ENCODE measurements at regions not wholly inside any gene's neighbourhood (a gene's known extent, or its start where the extent isn't known, plus 50 kb on each side); places are given as distances from the start of the nearest gene placed in this dataset.

DNA sequence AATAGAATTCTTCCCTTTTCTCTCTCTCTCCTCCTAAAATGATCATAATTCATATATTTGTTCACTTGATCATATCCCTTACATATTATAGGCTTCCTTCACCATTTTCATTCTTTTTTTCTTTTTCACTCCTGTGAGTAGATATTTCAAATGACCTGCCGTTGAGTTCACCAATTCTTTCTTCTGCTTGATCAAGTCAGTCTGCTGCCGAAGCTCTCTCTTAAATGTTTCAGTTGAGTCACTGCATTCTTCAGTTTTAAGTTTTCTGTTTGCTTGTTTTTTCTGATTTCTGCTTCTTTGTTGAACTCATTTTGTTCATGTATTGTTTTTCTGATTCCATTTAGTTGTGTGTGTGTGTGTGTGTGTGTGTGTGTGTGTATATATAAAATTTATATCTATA lies 354.3 kb downstream of the GPAT3 start:
- TF ChIP-seq, protein P1, sequence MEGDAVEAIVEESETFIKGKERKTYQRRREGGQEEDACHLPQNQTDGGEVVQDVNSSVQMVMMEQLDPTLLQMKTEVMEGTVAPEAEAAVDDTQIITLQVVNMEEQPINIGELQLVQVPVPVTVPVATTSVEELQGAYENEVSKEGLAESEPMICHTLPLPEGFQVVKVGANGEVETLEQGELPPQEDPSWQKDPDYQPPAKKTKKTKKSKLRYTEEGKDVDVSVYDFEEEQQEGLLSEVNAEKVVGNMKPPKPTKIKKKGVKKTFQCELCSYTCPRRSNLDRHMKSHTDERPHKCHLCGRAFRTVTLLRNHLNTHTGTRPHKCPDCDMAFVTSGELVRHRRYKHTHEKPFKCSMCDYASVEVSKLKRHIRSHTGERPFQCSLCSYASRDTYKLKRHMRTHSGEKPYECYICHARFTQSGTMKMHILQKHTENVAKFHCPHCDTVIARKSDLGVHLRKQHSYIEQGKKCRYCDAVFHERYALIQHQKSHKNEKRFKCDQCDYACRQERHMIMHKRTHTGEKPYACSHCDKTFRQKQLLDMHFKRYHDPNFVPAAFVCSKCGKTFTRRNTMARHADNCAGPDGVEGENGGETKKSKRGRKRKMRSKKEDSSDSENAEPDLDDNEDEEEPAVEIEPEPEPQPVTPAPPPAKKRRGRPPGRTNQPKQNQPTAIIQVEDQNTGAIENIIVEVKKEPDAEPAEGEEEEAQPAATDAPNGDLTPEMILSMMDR (IDR thresholded peaks at IDR 0.05 in 4 of 5, conservative IDR thresholded peaks at IDR 0.05 in 1 of 5): no peak
- TF ChIP-seq POLR2A (IDR thresholded peaks at IDR 0.05): no peak
